KMS-11 (cell line): ENCODE measurements at regions not wholly inside any gene's neighbourhood (a gene's known extent, or its start where the extent isn't known, plus 50 kb on each side); places are given as distances from the start of the nearest gene placed in this dataset.

ENCODE experiments used
- H2AFZ ChIP-seq: fragments of 200-600 bp; sonication (generic); 2 replicates; pipeline ENCODE4 v1.6.1; 2016; ENCODE audit warnings: antibody characterized with exemption, mixed run types, low read depth
- H3K27ac ChIP-seq: fragments of 200-600 bp; sonication (generic); 2 replicates; pipeline ENCODE4 v1.6.1; 2016; ENCODE audit warnings: mild to moderate bottlenecking, mixed run types
- H3K27me3 ChIP-seq: fragments of 200-600 bp; sonication (generic); 2 replicates; pipeline ENCODE4 v1.6.1; 2017; ENCODE audit warnings: mild to moderate bottlenecking, low read depth, mixed run types, moderate library complexity; ENCODE audit not compliant: insufficient read depth
- H3K36me3 ChIP-seq: fragments of 200-600 bp; sonication (generic); 2 replicates; pipeline ENCODE4 v1.6.1; 2017; ENCODE audit warnings: mild to moderate bottlenecking, mixed run types; ENCODE audit not compliant: insufficient read depth
- H3K4me1 ChIP-seq: fragments of 200-600 bp; sonication (generic); 2 replicates; pipeline ENCODE4 v1.6.1; 2016; ENCODE audit warnings: mild to moderate bottlenecking, low read depth, mixed run types; ENCODE audit not compliant: poor library complexity, severe bottlenecking
- H3K4me2 ChIP-seq: fragments of 200-600 bp; sonication (generic); 2 replicates; pipeline ENCODE4 v1.7.0; 2016; ENCODE audit warnings: mild to moderate bottlenecking, mixed run types
- H3K4me3 ChIP-seq: fragments of 200-600 bp; sonication (generic); IDR thresholded peaks from 2 replicates; pipeline ENCODE4 v1.6.1; 2017; ENCODE audit warnings: low read depth, low read length, mixed read lengths; ENCODE audit not compliant: insufficient read depth
- H3K79me2 ChIP-seq: fragments of 200-600 bp; sonication (generic); 2 replicates; pipeline ENCODE4 v1.6.1; 2016; ENCODE audit warnings: low read depth, mixed run types; ENCODE audit not compliant: insufficient read depth
- H3K9ac ChIP-seq: fragments of 200-600 bp; sonication (generic); 2 replicates; pipeline ENCODE4 v1.6.1; 2016; ENCODE audit warnings: mild to moderate bottlenecking, mixed run types
- H4K20me1 ChIP-seq: fragments of 200-600 bp; sonication (generic); 2 replicates; pipeline ENCODE4 v1.6.1; 2016; ENCODE audit warnings: mild to moderate bottlenecking, mixed run types; ENCODE audit not compliant: insufficient read depth
- CTCF ChIP-seq: fragments of 200-600 bp; sonication (generic); conservative IDR thresholded peaks from 2 replicates; pipeline ENCODE4 v1.6.1; 2017; ENCODE audit warnings: low read depth, mild to moderate bottlenecking, antibody characterized with exemption, low read length, moderate library complexity, mixed read lengths

- no peaks in the 10 kb centered on the region for H3K27me3 ChIP-seq
- no peaks in the 10 kb centered on the region for H4K20me1 ChIP-seq
- no peaks in the 10 kb centered on the region for H3K79me2 ChIP-seq
- H3K9ac ChIP-seq: no peak overlapping the region
- H3K27ac ChIP-seq: no peak overlapping the region
- H3K4me2 ChIP-seq: no peak overlapping the region
- TF ChIP-seq CTCF: no peak
- 0 out of 2 replicates have a peak overlapping the region, but pooled peaks have one; percentile 4 for H2AFZ ChIP-seq
- H3K36me3 ChIP-seq: no peaks in the 10 kb centered on the region
- H3K4me3 ChIP-seq: no peak overlapping the region
- H3K4me1 ChIP-seq: no peaks in the 10 kb centered on the region
Observed at GRCh38 chr12:72082986-72083820, 144.6 kb downstream of the TPH2 start.

GRCh38 chr12:72084061-72084460 lies 145.4 kb downstream of the TPH2 start:
- Histone ChIP-seq H3K9ac (no peak overlapping the region), H3K4me3 (no peak overlapping the region), H3K36me3 (no peaks in the 10 kb centered on the region), H3K27me3 (no peaks in the 10 kb centered on the region), H4K20me1 (no peaks in the 10 kb centered on the region), H3K27ac (no peak overlapping the region), H3K4me1 (no peaks in the 10 kb centered on the region), H3K79me2 (no peaks in the 10 kb centered on the region), H3K4me2 (no peak overlapping the region), H2AFZ (no peak overlapping the region)
- no peak for TF ChIP-seq CTCF

- no peak for TF ChIP-seq CTCF
- Histone ChIP-seq H3K79me2 (no peaks in the 10 kb centered on the region), H3K27ac (no peak overlapping the region)
Observed at GRCh38 chr12:72084880-72085279, 146.2 kb downstream of the TPH2 start.

GRCh38 chr12:72089678-72090077 lies 151.0 kb downstream of the TPH2 start:
- Histone ChIP-seq H2AFZ (no peak overlapping the region), H3K27ac (no peak overlapping the region), H3K27me3 (no peaks in the 10 kb centered on the region), H3K79me2 (no peaks in the 10 kb centered on the region), H3K4me2 (no peak overlapping the region), H3K9ac (no peak overlapping the region), H3K36me3 (no peaks in the 10 kb centered on the region), H3K4me3 (no peak overlapping the region), H4K20me1 (no peaks in the 10 kb centered on the region), H3K4me1 (no peaks in the 10 kb centered on the region)
- no peak for TF ChIP-seq CTCF

More at GRCh38 chr12:72084880-72085279, 146.2 kb downstream of the TPH2 start:
- no peak overlapping the region for H3K4me3 ChIP-seq
- no peaks in the 10 kb centered on the region for H4K20me1 ChIP-seq
- H3K4me2 ChIP-seq: no peak overlapping the region
- H3K36me3 ChIP-seq: no peaks in the 10 kb centered on the region
- no peaks in the 10 kb centered on the region for H3K27me3 ChIP-seq
- no peak overlapping the region for H3K9ac ChIP-seq
- H2AFZ ChIP-seq: no peak overlapping the region
- H3K4me1 ChIP-seq: no peaks in the 10 kb centered on the region
